VCaP (cell line): ENCODE measurements at regions not wholly inside any gene's neighbourhood (a gene's known extent, or its start where the extent isn't known, plus 50 kb on each side); places are given as distances from the start of the nearest gene placed in this dataset.
"Not testable (repeated sequence)": the region's sequence is repeated elsewhere in the genome, so short reads cannot be mapped to it uniquely, and the experiment has no call there.

ENCODE experiments used
- H3K27ac ChIP-seq: fragments of 450-650 bp; 2 replicates; pipeline ENCODE4 v1.5.1; 2017
- TF ChIP-seq, protein P1 (sequence below): fragments of 450-650 bp; conservative IDR thresholded peaks from 2 replicates; pipeline ENCODE4 v1.5.1; 2017; ENCODE audit warnings: mild to moderate bottlenecking, moderate library complexity

- TF ChIP-seq, protein P1, sequence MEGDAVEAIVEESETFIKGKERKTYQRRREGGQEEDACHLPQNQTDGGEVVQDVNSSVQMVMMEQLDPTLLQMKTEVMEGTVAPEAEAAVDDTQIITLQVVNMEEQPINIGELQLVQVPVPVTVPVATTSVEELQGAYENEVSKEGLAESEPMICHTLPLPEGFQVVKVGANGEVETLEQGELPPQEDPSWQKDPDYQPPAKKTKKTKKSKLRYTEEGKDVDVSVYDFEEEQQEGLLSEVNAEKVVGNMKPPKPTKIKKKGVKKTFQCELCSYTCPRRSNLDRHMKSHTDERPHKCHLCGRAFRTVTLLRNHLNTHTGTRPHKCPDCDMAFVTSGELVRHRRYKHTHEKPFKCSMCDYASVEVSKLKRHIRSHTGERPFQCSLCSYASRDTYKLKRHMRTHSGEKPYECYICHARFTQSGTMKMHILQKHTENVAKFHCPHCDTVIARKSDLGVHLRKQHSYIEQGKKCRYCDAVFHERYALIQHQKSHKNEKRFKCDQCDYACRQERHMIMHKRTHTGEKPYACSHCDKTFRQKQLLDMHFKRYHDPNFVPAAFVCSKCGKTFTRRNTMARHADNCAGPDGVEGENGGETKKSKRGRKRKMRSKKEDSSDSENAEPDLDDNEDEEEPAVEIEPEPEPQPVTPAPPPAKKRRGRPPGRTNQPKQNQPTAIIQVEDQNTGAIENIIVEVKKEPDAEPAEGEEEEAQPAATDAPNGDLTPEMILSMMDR: no peak
- peak overlapping the region; percentile 45; the same call in 1 of the 2 replicates for H3K27ac ChIP-seq
Measured at GRCh38 chr10:42367532-42368230, 270.7 kb downstream of the ZNF33B start.

GRCh38 chr10:42351745-42352144, 286.6 kb downstream of the ZNF33B start:
- TF ChIP-seq, protein P1: no peak
- no peak overlapping the region for H3K27ac ChIP-seq

GRCh38 chr10:42336593-42337337, 301.6 kb downstream of the ZNF33B start:
- H3K27ac ChIP-seq: not testable (repeated sequence)

GRCh38 chr10:42335653-42336296, 302.6 kb downstream of the ZNF33B start:
- H3K27ac ChIP-seq: not testable (repeated sequence)

GRCh38 chr10:42304341-42304740, 334.0 kb downstream of the ZNF33B start:
- H3K27ac ChIP-seq: no peak overlapping the region
- TF ChIP-seq, protein P1: no peak

DNA sequence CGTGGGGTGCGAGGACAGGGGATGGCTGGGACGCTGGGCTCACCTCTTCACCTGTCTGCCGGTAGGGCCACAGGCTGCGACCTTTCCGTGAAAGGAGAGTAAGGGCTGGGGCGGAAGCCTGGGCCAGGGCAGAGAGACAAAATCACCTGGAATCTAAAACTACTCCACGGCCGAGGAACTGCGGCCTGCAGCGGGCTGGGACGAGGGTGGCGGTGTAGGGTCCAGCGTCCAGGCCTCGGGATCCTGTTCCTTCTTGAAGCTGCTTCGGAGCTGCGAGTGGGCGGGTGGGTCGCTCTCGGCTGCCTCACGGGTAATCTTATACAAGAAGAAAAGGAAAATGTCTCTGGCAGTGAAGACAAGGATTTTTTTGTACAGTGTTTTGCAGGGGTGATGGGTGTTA, 356.5 kb downstream of the ZNF33B start:
- not testable (repeated sequence) for H3K27ac ChIP-seq

GRCh38 chr10:42269788-42270187, 368.6 kb downstream of the ZNF33B start:
- not testable (repeated sequence) for H3K27ac ChIP-seq

DNA sequence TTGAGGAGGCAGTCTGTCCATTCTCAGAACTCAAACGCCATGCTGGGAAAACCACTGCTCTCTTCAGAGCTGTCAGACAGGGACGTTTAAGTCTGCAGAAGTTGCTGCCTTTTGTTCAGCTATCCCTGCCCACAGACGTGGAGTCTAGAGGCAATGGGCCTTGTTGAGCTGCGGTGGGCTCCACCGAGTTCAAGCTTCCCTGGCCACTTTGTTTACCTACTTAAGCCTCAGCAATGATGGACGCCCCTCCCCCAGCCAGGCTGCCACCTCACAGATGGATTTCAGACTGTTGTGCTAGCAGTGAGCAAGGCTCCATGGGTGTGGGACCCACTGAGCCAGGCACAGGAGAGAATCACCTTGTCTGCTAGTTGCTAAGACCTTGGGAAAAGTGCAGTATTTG, 375.1 kb downstream of the ZNF33B start:
- not testable (repeated sequence) for H3K27ac ChIP-seq

- H3K27ac ChIP-seq: not testable (repeated sequence)
Measured at GRCh38 chr10:42243002-42243401, 395.4 kb downstream of the ZNF33B start.

DNA sequence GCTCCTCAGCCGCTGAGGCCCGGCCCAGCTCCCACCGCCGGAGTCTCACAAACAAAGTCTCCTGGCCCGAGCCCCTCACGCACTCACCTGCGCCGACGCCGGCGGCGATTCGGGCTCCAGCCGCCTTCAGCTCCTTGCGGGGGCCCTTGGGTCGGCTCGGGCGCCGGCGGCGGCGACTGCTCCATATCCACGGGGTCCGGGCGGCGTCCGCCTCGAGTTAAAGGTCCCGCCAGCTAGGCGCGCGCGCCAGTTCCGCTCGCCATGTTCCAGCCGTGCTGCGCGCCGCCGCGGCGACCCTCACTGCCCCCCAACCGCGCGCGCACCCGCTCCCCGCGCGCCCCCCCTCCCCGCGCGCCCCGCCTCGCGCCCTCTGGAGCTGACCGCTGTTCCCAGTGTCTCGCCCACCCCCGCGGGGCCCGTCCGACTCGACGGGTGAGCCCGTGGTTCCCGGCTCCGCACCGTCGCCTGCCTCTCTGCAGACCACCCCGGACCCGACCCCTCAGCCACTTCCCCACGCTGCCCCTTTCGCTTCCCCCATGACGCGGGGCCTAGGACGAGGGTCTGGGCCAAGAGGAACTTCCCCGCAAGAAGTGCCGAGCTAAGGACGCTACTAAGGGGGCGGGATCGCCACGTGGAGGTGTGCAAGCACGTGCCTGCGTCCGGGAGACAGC, 396.1 kb downstream of the ZNF33B start:
- no peak overlapping the region for H3K27ac ChIP-seq
- TF ChIP-seq, protein P1: no peak

DNA sequence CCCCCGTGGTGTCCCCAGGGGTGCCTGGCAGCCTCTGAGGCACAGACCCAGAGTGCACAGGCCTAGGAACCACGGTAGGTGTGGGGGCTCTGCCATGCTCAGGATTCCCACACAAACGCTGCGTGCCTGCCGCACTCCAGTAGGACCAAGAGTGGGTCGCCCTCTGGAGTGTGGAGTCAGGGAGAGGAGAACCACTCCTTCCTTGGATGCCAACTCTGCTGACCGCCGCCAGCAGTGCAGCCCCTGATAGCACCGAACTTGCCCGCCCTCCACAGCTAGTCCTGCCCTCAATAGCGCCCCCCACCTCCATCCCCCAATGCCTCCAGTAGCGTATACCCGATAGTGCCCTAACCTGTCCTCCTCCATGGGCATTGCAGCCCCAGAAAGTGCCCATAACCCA, 402.0 kb downstream of the ZNF33B start:
- not testable (repeated sequence) for H3K27ac ChIP-seq

GRCh38 chr10:42235736-42236135, 402.6 kb downstream of the ZNF33B start:
- not testable (repeated sequence) for H3K27ac ChIP-seq

GRCh38 chr10:42235241-42235640, 403.1 kb downstream of the ZNF33B start:
- H3K27ac ChIP-seq: not testable (repeated sequence)

DNA sequence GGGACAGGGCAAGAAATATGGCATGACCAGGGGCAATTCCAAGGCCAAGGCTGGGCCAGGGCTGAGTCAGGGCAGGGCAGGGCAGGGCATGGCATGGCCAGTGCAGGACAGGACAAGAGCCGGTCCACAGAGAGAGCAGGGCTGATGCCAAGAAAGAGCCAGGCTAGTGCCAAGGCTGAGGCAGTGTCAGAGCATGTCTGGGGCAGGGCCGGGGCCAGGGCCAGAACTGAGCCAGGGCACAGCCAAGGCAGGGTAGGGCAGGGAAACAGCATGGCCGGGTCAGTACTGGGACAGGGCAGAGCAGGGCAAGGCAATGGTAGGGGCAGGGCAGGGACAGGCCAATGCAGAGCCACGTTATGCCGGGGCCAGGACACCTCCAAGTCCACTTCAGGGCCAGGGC, 403.9 kb downstream of the ZNF33B start:
- H3K27ac ChIP-seq: not testable (repeated sequence)

DNA sequence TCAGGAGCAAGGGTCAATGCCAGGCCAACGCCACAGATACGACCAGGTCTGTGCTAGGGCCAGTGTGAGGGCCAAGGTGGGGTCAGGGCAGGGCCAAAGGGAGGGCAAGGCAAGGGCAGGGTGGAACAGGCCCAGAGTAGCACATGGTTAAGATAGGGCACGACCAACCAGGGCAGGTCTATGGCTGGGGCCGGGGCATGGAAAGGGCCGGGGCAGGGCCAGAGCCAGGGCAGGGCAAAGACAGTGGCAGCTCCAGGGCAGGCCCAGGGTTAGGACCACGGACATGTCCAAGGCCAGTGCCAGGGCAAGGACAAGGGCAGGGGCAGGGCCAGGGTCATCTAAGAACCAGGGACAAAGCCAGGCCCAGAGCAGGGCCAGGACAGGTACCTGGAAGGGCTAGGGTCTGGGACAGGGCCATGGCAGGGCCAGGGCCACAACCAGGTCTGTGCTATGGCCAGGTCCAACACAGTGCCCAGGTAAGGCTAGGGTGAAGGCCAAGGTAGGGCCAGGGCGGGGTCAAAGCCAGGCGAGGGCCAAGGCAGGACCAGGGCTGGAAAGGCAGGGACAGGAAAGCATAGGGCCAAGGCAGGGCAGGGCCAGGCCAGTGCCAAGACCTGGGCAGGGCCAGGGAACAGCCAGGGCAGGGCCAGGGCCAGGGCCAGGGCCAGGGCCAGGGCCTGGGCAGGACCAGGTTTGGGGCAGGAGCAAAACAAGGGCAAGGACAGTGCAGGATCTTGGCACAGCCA, 404.7 kb downstream of the ZNF33B start:
- not testable (repeated sequence) for H3K27ac ChIP-seq
